Ecto neural progenitor cell (in vitro differentiated cells): ENCODE measurements at regions not wholly inside any gene's neighbourhood (a gene's known extent, or its start where the extent isn't known, plus 50 kb on each side); places are given as distances from the start of the nearest gene placed in this dataset.

Experiments used
- DNase-seq: peaks from one replicate; pipeline ENCODE4 v3.0.0-alpha.2; 2018; ENCODE audit warnings: low spot score

GRCh38 chr10:34866848-34867247 is 51.8 kb upstream of the PARD3 start:
- no peak for DNase-seq
